Hypothalamus (tissue), 51 donors: ENCODE measurements at regions not wholly inside any gene's neighbourhood (a gene's known extent, or its start where the extent isn't known, plus 50 kb on each side); places are given as distances from the start of the nearest gene placed in this dataset.

Experiments
- DNase-seq, 51 donors: peaks; one replicate each; lab custom pipeline; 2025; lab: John Stamatoyannopoulos, UW

- no peak for DNase-seq
Observed at GRCh38 chr2:46850742-46851141, 64.9 kb downstream of the MCFD2 start.

GRCh38 chr2:46849721-46850556 lies 65.7 kb downstream of the MCFD2 start:
- DNase-seq, result no peak

- no peak for DNase-seq
Observed at GRCh38 chr2:46849046-46849715, 66.4 kb downstream of the MCFD2 start.

GRCh38 chr2:46848447-46848846 lies 67.2 kb downstream of the MCFD2 start:
- no peak for DNase-seq

GRCh38 chr2:46847726-46848412 lies 67.7 kb downstream of the MCFD2 start:
- DNase-seq, result no peak

GRCh38 chr2:46847185-46847710 lies 68.4 kb downstream of the MCFD2 start:
- peak in 35 of 51 donors; percentile 6 to 71 (median 37) for DNase-seq

GRCh38 chr2:46846536-46846935 lies 69.1 kb downstream of the MCFD2 start:
- no peak for DNase-seq

GRCh38 chr2:46845542-46846486 lies 69.8 kb downstream of the MCFD2 start:
- no peak for DNase-seq

GRCh38 chr2:46844443-46844842 lies 71.2 kb downstream of the MCFD2 start:
- no peak for DNase-seq

GRCh38 chr2:46844034-46844433 lies 71.6 kb downstream of the MCFD2 start:
- DNase-seq, result no peak

GRCh38 chr2:46843316-46843715 lies 72.3 kb downstream of the MCFD2 start:
- no peak for DNase-seq

GRCh38 chr2:46842876-46843275 lies 72.7 kb downstream of the MCFD2 start:
- no peak for DNase-seq

- DNase-seq, result peak in 1 of 51 donors; percentile 7
Observed at GRCh38 chr2:46841621-46842020, 74.0 kb downstream of the MCFD2 start.

GRCh38 chr2:46839045-46839444 lies 76.6 kb downstream of the MCFD2 start:
- no peak for DNase-seq

GRCh38 chr2:46837704-46838103 lies 77.9 kb downstream of the MCFD2 start:
- no peak for DNase-seq

- no peak for DNase-seq
Observed at GRCh38 chr2:46837112-46837454, 78.5 kb downstream of the MCFD2 start.

- DNase-seq, result peak in 9 of 51 donors; percentile 4 to 36 (median 16)
Observed at GRCh38 chr2:46836295-46837111, 79.1 kb downstream of the MCFD2 start.

GRCh38 chr2:46835520-46835919 lies 80.1 kb downstream of the MCFD2 start:
- no peak for DNase-seq

GRCh38 chr2:46832543-46832942 lies 83.1 kb downstream of the MCFD2 start:
- no peak for DNase-seq
